Fibroblast of lung (primary cell): ENCODE measurements at regions not wholly inside any gene's neighbourhood (a gene's known extent, or its start where the extent isn't known, plus 50 kb on each side); places are given as distances from the start of the nearest gene placed in this dataset.

Experiments
- DNase-seq, 2 donors: peaks; one replicate each; pipeline versions ENCODE4 v3.0.0 to v3.0.0-alpha.2; 2010; ENCODE audit warnings: low read depth in 2 of 2
- H2AFZ ChIP-seq: 2 replicates; pipeline ENCODE4 v1.5.1; 2012; ENCODE audit warnings: low read length, control low read depth, inconsistent platforms
- H3K27ac ChIP-seq: 2 replicates; pipeline ENCODE4 v1.5.1; 2011; ENCODE audit warnings: low read length, control low read depth; ENCODE audit not compliant: insufficient read depth
- H3K27me3 ChIP-seq: 2 replicates; pipeline ENCODE4 v1.5.1; 2011; ENCODE audit warnings: mild to moderate bottlenecking, low read length; ENCODE audit not compliant: control insufficient read depth, insufficient read depth
- H3K36me3 ChIP-seq: 2 replicates; pipeline ENCODE4 v1.5.1; 2011; ENCODE audit warnings: low read length; ENCODE audit not compliant: control insufficient read depth, insufficient read depth
- H3K4me1 ChIP-seq: 2 replicates; pipeline ENCODE4 v1.5.1; 2011; ENCODE audit warnings: low read length; ENCODE audit not compliant: control insufficient read depth, insufficient read depth; ENCODE audit errors: extremely low read depth
- H3K4me2 ChIP-seq: 2 replicates; pipeline ENCODE4 v1.5.1; 2011; ENCODE audit warnings: low read length, control low read depth; ENCODE audit not compliant: insufficient read depth; ENCODE audit errors: extremely low read depth
- H3K4me3 ChIP-seq, 4 experiments: fragments of 200-600 bp in 1 of 4; sonication (generic) in 1 of 4; replicated peaks in 1 of 4; 2 replicates each; pipeline ENCODE4 v1.5.1; 2011 to 2016; ENCODE audit warnings: low read length in 4 of 4, low read depth in 3 of 4, mild to moderate bottlenecking in 3 of 4, control low read depth in 2 of 4, inconsistent platforms in 1 of 4, mixed read lengths in 1 of 4; ENCODE audit not compliant: insufficient read depth in 1 of 4; ENCODE audit errors: control extremely low read depth in 1 of 4
- H3K79me2 ChIP-seq: 2 replicates; pipeline ENCODE4 v1.5.1; 2012; ENCODE audit warnings: mild to moderate bottlenecking, low read length, inconsistent platforms; ENCODE audit not compliant: control insufficient read depth, insufficient read depth
- H3K9ac ChIP-seq: 2 replicates; pipeline ENCODE4 v1.5.1; 2011; ENCODE audit warnings: mild to moderate bottlenecking, low read length, control low read depth; ENCODE audit not compliant: insufficient read depth
- H3K9me3 ChIP-seq: 2 replicates; pipeline ENCODE4 v1.5.1; 2012; ENCODE audit warnings: low read depth, low read length; ENCODE audit not compliant: control insufficient read depth, insufficient read depth
- H4K20me1 ChIP-seq: 2 replicates; pipeline ENCODE4 v1.5.1; 2011; ENCODE audit warnings: low read length; ENCODE audit not compliant: control insufficient read depth, insufficient read depth; ENCODE audit errors: extremely low read depth
- CTCF ChIP-seq, 2 donors: IDR thresholded peaks in 1 of 2; conservative IDR thresholded peaks in 1 of 2; 1 replicate in 1 of 2; 2 replicates in 1 of 2; pipeline ENCODE4 v1.5.1; 2011 to 2012; ENCODE audit warnings: low read length in 2 of 2, control low read depth in 1 of 2, inconsistent platforms in 1 of 2, low read depth in 1 of 2, mild to moderate bottlenecking in 1 of 2
- EZH2 ChIP-seq: IDR thresholded peaks from 2 replicates; pipeline ENCODE4 v1.5.1; 2012; ENCODE audit warnings: low read length, control low read depth, mild to moderate bottlenecking; ENCODE audit errors: missing control alignments

GRCh38 chr2:175624785-175625184, 377.3 kb downstream of the LNPK start:
- H3K27me3 ChIP-seq = no peaks in the 10 kb centered on the region
- no peaks in the 10 kb centered on the region for H3K9me3 ChIP-seq
- H4K20me1 ChIP-seq = no peaks in the 10 kb centered on the region
- TF ChIP-seq EZH2 = no peak
- no peak for DNase-seq
- H3K4me2 ChIP-seq = no peak overlapping the region
- no peaks in the 10 kb centered on the region for H3K4me1 ChIP-seq
- no peak overlapping the region for H3K27ac ChIP-seq
- no peak overlapping the region for H3K4me3 ChIP-seq
- no peaks in the 10 kb centered on the region for H3K36me3 ChIP-seq
- H3K79me2 ChIP-seq = no peaks in the 10 kb centered on the region
- H2AFZ ChIP-seq = no peak overlapping the region
- no peak overlapping the region for H3K9ac ChIP-seq

- no peaks in the 10 kb centered on the region for H3K9me3 ChIP-seq
- DNase-seq = no peak
- H3K4me1 ChIP-seq = no peaks in the 10 kb centered on the region
- no peak overlapping the region for H3K4me2 ChIP-seq
- H3K79me2 ChIP-seq = no peaks in the 10 kb centered on the region
- H3K36me3 ChIP-seq = no peaks in the 10 kb centered on the region
- no peaks in the 10 kb centered on the region for H3K27me3 ChIP-seq
- H3K4me3 ChIP-seq = no peak overlapping the region
- H3K27ac ChIP-seq = no peak overlapping the region
- H3K9ac ChIP-seq = no peak overlapping the region
- no peaks in the 10 kb centered on the region for H4K20me1 ChIP-seq
- no peak overlapping the region for H2AFZ ChIP-seq
- TF ChIP-seq CTCF (conservative IDR thresholded peaks at IDR 0.05 in 1 of 2, IDR thresholded peaks at IDR 0.05 in 1 of 2; ENCODE audit: low read depth in 1 of 2, low read length in 2 of 2) (no peak), EZH2 (no peak)
Observed at GRCh38 chr2:175624211-175624761, 377.8 kb downstream of the LNPK start.

DNA sequence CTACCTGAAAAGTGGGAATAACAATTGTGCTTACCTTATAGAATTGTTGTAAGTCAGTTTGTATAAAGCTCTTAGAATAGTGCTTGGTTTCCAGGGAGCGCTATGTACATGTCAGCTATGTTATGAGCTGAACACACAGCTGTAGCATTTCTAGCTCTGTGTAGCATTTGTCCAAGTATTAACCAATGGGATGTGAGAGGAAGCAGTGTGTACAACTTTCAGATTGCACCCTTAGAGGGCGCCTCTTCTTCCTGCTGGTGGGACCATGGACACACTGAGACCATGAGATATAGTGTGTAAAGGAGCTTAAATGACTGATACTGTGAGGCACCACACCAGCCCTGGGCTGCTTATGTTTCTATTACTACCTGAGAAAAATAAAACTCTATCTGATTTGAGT, 380.2 kb downstream of the LNPK start:
- TF ChIP-seq CTCF (conservative IDR thresholded peaks at IDR 0.05 in 1 of 2, IDR thresholded peaks at IDR 0.05 in 1 of 2; ENCODE audit: low read depth in 1 of 2, low read length in 2 of 2) (no peak), EZH2 (no peak)
- H3K79me2 ChIP-seq = no peaks in the 10 kb centered on the region
- no peak overlapping the region for H3K4me2 ChIP-seq
- H3K9ac ChIP-seq = no peak overlapping the region
- no peak for DNase-seq
- H3K9me3 ChIP-seq = no peaks in the 10 kb centered on the region
- no peaks in the 10 kb centered on the region for H3K36me3 ChIP-seq
- H4K20me1 ChIP-seq = no peaks in the 10 kb centered on the region
- H3K27me3 ChIP-seq = no peaks in the 10 kb centered on the region
- no peak overlapping the region for H3K4me3 ChIP-seq
- no peaks in the 10 kb centered on the region for H3K4me1 ChIP-seq
- H3K27ac ChIP-seq = no peak overlapping the region
- H2AFZ ChIP-seq = no peak overlapping the region
